Lower leg skin (tissue), 4 donors: ENCODE measurements at regions not wholly inside any gene's neighbourhood (a gene's known extent, or its start where the extent isn't known, plus 50 kb on each side); places are given as distances from the start of the nearest gene placed in this dataset.
"Not testable (repeated sequence)": the region's sequence is repeated elsewhere in the genome, so short reads cannot be mapped to it uniquely, and the experiment has no call there.

Experiments used
- DNase-seq, 2 donors: peaks; one replicate each; pipeline ENCODE4 v3.0.0-alpha.2; 2019; ENCODE audit warnings: low spot score in 2 of 2
- H3K4me3 ChIP-seq: fragments of 200-600 bp; sonication (generic); 2 replicates; pipeline ENCODE4 v1.5.1; 2017; ENCODE audit warnings: mild to moderate bottlenecking, low read depth; ENCODE audit not compliant: poor library complexity, severe bottlenecking
- POLR2A ChIP-seq, 2 donors: fragments of 450-650 bp; IDR thresholded peaks; one replicate each; pipeline ENCODE4 v1.6.1; 2016 to 2017; ENCODE audit warnings: antibody characterized with exemption in 2 of 2, mild to moderate bottlenecking in 1 of 2, moderate library complexity in 1 of 2
- WGBS, 2 donors: methylation state at CpG; one replicate each; pipeline ENCODE4 v1.1.5; 2018; 5-methylcytosine and 5-hydroxymethylcytosine counted together
- intact Hi-C: fragments of 100-400 bp; cut with DNase I; formaldehyde crosslinking; loops from one replicate; pipeline ENCODE4 v1.15.0; 2023; ENCODE audit warnings: low total_unique reads
- TF ChIP-seq, protein P1 (sequence below), 3 donors: fragments of 450-650 bp; IDR thresholded peaks; one replicate each; pipeline ENCODE4 v1.5.1; 2016; ENCODE audit warnings: antibody characterized with exemption in 3 of 3, mild to moderate bottlenecking in 3 of 3, moderate library complexity in 2 of 3

DNA sequence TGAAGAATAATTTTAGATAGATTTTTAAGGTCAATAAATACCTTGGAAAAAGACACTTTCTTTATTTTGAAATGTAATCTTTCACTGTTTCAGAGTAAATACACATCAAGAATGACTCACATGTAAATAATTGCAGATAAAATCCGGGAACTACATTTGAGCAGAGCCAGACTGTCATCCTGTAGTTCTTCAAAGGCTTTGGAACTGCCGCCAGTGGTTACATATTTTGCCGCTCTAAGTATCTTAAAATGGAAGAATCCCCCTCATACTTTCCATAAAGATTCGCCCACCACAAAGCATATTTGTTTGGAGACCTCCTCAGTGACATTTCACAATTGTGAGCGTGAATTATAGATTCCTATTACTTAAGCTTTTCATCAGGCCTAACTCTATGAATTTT lies 607.8 kb upstream of the ZFP42 start:
- TF ChIP-seq, protein P1, sequence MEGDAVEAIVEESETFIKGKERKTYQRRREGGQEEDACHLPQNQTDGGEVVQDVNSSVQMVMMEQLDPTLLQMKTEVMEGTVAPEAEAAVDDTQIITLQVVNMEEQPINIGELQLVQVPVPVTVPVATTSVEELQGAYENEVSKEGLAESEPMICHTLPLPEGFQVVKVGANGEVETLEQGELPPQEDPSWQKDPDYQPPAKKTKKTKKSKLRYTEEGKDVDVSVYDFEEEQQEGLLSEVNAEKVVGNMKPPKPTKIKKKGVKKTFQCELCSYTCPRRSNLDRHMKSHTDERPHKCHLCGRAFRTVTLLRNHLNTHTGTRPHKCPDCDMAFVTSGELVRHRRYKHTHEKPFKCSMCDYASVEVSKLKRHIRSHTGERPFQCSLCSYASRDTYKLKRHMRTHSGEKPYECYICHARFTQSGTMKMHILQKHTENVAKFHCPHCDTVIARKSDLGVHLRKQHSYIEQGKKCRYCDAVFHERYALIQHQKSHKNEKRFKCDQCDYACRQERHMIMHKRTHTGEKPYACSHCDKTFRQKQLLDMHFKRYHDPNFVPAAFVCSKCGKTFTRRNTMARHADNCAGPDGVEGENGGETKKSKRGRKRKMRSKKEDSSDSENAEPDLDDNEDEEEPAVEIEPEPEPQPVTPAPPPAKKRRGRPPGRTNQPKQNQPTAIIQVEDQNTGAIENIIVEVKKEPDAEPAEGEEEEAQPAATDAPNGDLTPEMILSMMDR (IDR thresholded peaks at IDR 0.05), result no peak
- no peak for TF ChIP-seq POLR2A (IDR thresholded peaks at IDR 0.05)
- no peak for DNase-seq
- no peak overlapping the region for H3K4me3 ChIP-seq
- intact Hi-C loops, result no loop called here
- 63 to 77% methylated on average over 5 of the region's 5 CpGs for WGBS, 2 donors

DNA sequence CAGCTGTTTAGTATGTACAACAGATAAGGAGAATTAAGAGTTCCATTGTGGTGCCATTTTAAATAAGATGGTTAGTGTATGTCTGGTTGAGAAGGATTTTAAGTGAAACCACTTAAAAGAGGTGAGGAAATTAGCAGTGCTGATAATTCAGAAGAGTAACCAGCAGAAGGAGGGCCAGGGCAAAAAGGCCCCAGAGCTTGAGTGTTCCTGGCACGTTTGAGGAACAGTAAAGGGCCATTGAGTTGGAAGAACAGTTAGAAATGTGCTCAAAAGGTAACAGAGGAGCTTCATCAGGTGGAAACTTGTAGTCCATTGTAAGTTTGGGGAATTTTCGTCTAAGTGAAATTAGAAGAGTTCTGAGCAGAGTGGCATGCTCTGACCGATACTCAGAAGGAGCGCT lies 606.2 kb upstream of the ZFP42 start:
- TF ChIP-seq, protein P1 (IDR thresholded peaks at IDR 0.05), result no peak
- no peak for TF ChIP-seq POLR2A (IDR thresholded peaks at IDR 0.05)
- H3K4me3 ChIP-seq, result no peak overlapping the region
- 85 to 86% methylated on average over 4 of the region's 4 CpGs for WGBS, 2 donors
- DNase-seq, result no peak
- intact Hi-C loops, result no loop called here

DNA sequence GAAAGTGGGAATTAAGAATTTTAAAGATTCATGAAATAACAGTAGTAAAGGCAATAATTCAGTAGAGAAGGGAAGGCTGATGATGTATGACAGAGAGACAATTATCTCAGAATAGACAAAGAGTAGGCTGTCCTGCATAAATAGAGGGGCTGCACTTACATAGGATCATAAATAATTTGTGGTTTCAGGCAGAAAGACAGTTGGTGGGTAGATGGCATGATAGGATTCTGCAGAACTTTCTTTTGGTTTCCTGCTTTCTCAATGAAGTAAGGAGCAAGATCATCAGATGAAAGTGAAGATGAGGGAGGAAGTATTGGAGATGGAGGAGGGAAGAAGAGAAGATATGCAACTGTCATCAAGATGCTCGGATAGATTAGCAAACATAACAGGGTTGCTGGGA lies 604.9 kb upstream of the ZFP42 start:
- intact Hi-C loops, result no loop called here
- H3K4me3 ChIP-seq, result no peak overlapping the region
- TF ChIP-seq POLR2A (IDR thresholded peaks at IDR 0.05), result no peak
- TF ChIP-seq, protein P1 (IDR thresholded peaks at IDR 0.05), result no peak
- DNase-seq, result no peak
- WGBS, 2 donors, result 81 to 97% methylated on average over 1 of the region's 1 CpG

DNA sequence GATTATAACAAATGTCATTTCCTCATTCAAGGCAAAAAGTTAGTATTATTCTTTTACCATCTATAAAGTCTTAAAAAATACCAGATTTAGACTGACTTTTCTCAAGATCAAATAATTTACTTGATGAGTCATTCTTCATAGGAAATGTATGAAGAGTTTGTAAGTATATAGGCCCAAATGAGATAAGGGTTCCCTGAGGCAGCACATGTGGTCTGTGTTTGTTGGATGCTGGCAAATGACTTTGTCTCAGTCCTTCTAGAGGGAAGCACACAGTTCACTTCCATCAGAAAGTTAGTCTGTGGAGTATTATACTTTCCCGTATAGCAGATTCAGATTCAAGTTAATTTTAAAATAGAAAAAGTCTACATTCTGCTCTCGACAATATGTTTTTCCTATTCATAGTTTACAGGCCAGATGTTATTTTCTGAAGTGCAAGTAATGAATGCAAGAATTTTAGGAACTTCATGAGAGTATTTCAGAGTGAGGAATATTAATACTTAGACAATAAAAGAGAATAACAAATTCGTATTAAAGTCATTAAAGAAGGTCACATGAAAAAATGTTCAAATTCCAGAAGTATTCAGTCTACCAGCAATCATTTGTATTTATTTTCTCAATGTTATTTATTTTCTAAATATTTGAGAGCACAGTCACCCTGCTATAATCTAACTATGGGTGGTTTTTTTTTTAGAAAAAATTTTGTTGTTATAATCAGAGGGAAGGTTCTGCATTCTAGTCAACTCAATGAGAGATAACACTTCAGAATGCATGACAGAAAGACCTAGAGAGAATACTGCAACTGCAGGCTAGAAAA lies 601.8 kb upstream of the ZFP42 start:
- DNase-seq, result no peak

DNA sequence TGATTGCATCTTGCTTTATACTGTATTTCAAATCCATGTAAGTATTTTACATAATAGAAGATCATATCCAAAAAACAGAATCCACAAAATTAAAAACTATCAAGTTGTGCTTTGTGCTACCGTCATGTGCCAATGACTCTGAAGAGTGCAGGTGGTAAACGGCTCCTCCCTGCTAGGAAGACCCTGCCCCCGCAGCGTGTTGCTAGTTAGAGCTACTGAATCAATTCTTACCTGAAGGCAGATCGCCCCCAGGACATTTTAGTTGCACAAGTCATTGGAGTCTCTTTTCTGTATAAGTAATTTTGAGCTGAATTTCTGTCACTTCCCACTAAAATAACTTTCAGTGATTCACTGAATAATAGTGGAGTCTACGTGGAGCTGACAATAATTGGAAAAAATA lies 599.5 kb upstream of the ZFP42 start:
- H3K4me3 ChIP-seq, result no peak overlapping the region
- 59 to 65% methylated on average over 6 of the region's 6 CpGs for WGBS, 2 donors
- TF ChIP-seq, protein P1 (IDR thresholded peaks at IDR 0.05), result no peak
- no peak for TF ChIP-seq POLR2A (IDR thresholded peaks at IDR 0.05)
- no peak for DNase-seq
- intact Hi-C loops, result no loop called here

More for the DNA sequence above, 601.8 kb upstream of the ZFP42 start:
- TF ChIP-seq, protein P1 (IDR thresholded peaks at IDR 0.05), result no peak
- TF ChIP-seq POLR2A (IDR thresholded peaks at IDR 0.05), result no peak
- H3K4me3 ChIP-seq, result no peak overlapping the region
- 61 to 65% methylated on average over 3 of the region's 3 CpGs for WGBS, 2 donors
- intact Hi-C loops, result no loop called here

DNA sequence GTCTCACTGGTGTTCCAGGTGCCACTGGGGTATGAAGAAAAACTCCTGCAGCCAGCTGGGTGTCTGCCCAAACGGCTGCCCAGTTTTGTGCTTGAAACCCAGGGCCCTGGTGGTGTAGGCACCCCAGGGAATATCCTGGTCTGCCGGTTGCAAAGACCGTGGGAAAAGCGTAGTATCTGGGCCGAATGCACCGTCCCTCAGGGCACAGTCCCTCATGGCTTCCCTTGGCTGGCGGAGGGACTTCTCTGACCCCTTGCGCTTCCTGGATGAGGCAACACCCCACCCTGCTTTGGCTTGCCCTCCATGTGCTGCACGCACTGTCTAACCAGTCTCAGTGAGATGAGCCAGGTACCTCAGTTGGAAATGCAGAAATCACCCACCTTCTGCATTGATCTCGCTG lies 587.1 kb upstream of the ZFP42 start:
- 70 to 98% methylated on average over 9 to 10 of the region's 10 CpGs for WGBS, 2 donors
- H3K4me3 ChIP-seq, intact Hi-C loops, DNase-seq: not testable (repeated sequence)
